Stimulated activated CD4-positive, alpha-beta T cell treated with anti-CD3 and anti-CD28 coated beads, Interleukin-15, amount 100 ng/mL, for 24 hours (primary cell): ENCODE measurements at regions not wholly inside any gene's neighbourhood (a gene's known extent, or its start where the extent isn't known, plus 50 kb on each side); places are given as distances from the start of the nearest gene placed in this dataset.

Experiments used
- DNase-seq: peaks from one replicate; pipeline ENCODE4 v3.0.0-alpha.2; 2020

DNA sequence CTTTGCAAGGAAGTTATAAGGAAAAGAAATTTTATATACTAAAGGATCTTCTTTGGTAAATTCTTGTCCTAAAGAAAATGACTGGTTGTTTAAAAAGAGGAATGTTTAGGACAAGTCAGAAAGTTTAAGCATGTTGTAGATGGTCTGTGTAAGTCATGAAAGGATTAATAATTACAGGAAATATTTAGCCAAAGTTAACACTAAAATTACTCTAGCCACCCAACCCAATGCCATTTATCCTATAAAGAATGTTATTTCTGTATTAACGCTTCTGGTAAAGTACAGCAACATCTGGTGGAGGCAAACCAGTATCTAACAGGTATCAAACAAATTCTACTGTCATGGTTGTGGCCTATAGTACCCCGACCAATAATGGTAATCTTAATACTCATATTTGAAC, 546.9 kb upstream of the PKDCC start:
- no peak for DNase-seq

DNA sequence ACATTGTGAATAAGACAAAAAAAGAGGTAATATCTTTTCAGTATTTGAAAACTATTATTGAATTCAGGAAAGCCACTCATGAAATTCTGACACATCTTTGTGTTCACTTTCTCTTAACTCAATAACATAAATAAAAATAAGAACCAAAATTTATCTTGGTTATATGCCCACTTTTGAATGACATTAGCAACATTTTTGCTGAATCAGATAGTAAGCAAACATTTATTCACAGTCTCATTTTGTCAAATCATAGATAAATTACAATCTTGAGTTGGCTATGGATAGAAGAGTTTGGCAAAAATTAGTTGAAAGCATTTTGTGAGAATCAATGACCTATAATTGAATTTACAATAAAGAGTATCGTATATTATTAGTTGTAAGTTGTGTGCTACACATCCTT, 545.1 kb upstream of the PKDCC start:
- DNase-seq: no peak

DNA sequence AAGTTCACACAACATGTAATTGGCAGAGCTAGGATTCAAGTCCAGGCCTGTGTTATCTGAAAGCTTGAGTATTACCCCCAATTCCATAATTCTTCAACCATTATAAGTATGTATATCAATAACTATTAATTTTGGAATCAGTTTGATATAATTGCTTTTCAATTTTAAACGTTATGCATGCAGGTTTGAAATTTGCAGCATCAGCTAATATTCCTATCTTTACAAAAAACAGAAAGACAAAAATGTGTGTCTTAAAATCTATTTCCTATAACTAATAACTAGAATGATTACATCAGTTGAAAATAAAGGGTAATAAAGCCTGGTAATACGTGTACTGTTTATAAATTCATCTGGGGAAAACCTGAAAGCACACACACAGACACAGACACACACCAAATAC, 543.3 kb upstream of the PKDCC start:
- DNase-seq: no peak

DNA sequence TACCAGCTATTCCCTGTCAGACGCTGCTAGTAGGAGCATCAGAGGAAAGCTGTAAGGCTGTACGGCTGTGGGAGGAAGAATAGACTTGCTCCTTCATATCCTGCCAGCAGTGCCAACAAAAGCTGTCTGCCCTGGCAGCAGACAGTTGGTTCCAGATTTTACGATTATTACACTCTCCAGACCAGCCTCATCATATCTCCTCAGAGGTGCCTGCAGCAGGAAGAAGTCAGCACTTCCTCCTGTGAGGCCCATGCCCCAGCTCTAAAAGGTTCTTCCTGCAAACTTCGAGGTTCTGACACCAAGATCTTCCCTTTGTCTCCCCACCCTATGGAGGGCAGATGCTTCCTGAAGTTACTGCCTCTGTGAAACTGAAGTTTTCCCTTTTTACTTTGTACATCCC, 537.7 kb upstream of the PKDCC start:
- DNase-seq: no peak

DNA sequence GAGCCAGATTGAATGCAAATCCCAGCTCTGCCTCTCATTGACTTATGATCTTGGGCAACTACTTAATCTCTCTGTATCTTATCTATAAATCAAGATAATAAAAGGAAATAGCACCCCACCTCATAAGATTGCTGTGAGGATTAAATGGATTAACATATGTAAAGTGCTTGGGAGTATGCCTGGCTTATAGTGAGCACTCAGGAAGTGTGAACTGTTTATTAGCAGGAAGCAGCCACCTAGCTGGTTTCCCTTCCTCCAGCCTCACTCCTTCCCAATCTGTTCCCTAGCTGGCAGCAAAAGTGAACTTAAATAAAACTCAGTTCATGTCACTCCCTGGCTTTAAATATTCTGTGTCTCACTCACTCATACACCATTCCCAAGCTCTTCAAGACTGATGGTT, 526.6 kb upstream of the PKDCC start:
- no peak for DNase-seq

DNA sequence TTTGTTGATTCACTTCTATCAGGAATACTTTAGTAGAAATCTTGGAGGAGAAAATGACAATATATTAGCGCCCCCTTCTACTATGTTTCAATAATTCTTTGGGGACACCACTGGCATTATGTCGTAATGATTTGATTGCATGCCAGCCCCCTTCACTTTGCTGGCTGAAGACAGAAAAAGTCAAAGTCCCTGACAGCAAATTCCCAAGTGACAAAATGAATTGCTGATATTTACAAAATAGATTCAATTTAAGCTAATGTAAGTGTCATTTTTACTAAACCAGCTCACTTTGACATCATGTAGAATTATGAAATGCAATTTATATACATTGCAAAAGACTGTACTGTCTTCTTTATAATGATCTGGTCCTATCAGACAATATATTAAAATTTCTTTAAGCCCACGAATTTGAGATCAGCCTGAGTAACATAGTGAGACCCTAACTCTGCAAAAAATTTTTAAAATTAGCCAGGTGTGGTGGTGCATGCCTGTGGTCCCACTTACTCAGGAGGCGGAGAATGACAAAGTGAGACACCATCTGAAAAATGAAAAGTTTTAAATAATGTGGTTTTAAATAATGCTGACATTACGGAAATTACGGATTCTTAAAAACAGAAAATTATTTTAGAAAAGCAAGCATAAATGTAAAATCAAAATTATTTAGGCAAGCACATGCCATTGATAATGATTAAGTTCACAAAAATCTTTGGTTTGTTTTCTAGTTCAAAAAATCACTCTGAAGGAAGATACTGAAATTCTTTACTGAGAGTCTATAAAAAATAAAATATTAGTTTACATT, 520.1 kb upstream of the PKDCC start:
- DNase-seq: no peak

DNA sequence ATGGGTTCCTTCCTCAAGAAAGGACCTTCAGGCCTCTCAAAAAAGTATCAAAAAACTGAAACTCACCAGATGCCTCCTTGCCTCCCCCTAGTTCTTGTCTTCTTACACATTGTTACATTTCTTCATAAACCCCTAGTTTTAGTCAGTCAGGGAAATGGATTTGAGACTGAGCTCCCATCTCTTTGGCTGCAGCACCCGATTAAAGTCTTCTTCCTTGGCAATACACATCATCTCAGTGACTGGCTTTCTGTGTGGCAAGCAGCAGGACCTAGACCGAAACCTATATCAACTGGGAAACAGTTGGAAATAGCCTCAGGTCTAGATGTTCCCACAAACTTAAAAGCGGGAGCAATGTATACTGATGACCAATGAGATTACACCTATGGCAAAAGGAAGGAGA, 512.2 kb upstream of the PKDCC start:
- no peak for DNase-seq

DNA sequence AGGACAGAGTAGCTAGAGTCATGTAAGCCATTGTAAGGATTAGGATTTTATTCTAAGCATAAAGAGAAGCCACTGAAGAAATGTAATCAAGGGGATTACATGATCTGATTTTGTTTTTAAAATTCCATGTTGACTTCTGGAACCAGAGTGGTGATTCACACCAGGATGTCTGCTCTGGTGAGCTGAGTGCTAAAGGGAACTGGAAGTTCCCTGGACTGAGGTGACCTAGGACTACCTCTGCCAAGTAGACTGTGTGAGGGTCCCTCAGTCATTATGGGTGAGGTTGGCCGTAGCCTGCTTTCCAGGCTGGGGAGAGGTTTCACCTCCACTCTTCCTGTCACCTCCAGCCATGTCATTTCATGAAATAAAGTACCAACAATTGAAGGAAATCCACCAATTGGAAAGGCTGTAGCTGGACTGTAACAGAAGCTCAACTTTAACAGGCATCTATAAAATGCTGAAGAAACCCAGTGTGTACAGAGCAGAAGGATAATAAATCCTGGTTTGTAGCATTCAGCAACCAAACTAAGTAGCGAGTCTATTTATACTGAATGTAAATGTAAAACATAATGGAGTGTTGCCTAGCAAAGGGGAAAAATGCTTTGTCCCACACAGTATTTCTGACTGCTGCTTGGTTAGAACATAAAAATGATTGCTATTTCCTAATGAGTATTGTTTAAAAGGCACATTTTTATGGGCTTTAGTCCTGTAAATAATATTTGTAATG, 507.4 kb upstream of the PKDCC start:
- no peak for DNase-seq

DNA sequence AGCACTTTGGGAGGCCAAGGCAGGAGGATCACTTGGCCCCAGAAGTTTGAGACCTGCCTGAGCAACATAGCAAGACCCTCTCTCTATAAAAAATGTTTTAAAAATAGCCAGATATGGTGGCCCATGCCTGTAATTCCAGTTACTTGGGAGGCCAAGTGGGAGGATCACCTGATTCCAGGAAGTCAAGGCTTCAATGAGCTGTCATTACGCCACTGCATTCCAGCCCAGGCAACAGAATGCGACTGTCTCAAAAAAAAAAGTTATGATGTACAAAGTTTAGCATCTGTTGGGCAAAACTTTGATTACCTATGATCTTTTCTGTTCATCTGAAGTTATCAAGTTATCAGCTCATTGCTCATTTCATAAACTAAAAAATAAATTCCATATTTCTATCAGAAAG, 504.1 kb upstream of the PKDCC start:
- DNase-seq: no peak

DNA sequence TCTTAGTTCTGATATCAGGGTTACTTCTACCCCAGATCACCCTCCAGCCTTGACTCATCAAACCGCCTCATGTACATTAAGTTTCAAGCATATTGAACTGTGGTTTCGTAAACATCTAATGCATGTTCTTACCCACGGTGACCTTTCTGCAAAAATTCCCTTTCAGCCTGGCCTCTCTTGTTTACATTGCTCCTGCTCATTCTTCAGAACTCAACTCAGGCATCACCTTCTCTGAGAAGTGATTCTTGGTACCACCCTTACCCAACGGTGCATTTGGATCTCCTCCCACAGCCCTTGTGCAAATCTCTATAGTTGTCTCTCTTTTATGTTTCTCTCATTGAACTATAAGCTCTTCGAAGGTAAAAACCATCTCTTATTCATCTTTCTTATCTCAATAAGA, 503.1 kb upstream of the PKDCC start:
- DNase-seq: no peak

DNA sequence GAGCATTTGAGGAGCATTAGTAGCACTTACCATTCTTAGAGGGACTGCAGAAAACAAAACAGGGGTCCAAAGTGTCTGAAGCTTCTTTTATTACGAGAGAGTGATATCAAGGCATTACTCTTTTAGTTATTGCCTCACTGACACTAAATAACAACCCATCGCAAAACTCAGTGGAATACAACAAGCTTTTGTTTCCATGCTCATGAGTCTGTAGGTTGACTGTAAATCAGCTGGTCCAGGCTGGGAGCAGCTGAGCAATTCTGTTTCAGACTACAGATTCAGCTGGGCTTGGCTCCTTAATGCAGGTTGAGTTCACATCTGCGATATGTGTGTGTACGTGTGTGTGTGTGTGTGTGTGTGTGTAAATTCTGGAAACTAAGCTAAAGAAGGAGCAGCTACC, 501.8 kb upstream of the PKDCC start:
- DNase-seq: no peak

DNA sequence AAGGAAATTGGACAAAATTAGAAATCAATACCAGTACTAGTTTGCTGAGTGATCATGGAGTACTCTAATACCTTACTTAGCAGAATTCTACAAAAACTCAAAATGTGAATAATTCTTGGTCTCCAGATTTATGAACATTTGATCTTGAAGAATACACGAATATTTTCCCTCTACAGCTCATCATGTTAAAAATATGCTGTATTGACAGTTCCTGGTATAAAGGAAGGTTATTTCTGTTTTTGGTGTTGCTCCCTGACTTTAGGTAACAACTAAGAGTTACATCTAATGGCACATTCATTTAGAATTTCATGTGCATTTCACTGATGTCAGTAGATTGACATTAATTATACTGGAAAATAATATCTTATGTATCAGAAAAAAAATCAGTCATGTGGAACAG, 479.2 kb upstream of the PKDCC start:
- no peak for DNase-seq

DNA sequence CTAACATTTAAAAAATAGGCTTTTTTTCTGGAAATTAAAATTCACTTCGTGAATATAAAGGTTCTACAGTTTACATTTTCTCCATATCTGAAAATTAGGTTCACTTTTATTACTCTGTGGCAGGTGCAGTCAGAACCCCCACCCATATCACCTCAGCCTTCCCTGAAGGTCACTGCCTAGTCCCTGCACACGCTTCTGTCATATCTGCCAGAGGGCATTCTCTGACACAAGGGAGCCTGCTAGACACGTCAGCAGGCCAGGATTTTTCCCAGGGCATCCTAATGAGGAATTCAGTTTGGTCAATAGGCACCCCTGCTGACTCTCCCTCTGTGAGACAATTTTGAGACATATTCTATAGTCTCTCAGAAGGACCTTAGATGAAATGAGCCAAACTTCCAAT, 475.7 kb upstream of the PKDCC start:
- no peak for DNase-seq

DNA sequence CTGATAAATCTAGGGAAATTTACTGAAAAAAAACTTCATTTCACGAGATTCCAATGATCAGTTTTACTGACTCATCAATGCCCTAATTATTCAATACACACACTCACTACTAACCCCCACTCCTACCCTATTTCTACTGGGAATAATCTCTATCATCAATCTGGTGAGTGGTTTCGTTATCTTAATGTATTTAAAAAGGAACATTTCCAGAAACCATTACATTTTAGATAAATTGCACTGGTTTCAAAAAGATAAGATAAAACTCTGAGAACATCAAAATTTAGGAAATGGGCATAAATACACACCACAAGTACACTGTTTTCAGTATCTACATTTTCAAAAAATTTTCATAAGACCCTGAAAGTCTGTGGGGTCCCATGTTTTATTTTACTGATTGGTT, 471.4 kb upstream of the PKDCC start:
- DNase-seq: no peak

DNA sequence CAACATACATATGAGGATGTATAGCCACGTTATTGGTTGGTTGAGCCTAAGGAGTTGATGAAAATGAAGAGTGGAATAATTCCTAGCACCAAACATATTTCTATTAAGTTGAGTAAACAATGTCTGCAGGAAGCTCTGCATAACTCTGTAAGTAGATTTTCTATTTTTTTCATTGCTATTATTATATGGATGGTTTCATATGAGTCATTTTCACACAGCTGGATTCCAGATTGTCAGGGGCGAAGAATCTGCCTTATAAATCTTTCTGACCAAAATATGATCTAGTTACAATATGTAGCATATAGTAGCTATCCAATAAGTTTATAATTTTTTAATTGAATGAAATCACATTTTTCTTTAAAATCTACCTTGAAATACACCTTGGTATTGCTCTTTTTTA, 468.0 kb upstream of the PKDCC start:
- DNase-seq: no peak

DNA sequence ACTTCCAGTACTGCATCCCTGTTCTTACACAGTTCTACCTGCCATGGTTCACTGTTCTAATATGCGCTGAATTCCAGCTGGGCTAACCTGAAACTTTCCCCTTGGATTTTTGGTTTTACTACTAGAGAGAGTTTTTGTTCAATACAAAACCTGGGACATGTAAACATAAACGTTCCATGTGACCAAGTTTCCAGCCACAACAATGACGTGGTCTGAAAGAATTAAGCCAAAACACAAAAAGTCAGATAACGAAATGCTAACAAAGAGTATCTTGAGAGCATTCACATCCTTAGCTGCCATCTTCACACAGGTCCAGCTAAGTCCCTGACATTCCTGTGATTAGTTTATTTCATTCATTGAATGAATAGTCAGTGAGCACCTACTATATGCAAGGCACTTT, 467.0 kb upstream of the PKDCC start:
- no peak for DNase-seq

DNA sequence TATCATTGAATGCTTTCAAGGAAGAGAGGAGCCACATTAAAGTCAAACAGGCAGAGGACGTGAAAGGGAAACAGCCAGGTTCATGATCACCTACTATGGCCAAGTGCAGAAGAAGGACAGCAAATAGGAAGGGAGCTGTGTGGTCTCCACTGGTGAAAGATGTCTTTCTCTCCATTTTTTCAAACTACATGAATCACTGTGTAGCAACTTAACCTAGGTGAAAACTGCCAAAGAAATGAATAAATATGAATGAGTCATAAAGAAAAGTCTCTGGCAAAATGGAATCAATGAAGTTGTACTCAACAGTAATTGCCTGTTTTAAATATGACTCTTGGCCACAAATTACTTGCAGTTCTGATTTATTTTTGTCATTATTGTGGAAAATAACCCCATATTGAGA, 452.6 kb upstream of the PKDCC start:
- no peak for DNase-seq

DNA sequence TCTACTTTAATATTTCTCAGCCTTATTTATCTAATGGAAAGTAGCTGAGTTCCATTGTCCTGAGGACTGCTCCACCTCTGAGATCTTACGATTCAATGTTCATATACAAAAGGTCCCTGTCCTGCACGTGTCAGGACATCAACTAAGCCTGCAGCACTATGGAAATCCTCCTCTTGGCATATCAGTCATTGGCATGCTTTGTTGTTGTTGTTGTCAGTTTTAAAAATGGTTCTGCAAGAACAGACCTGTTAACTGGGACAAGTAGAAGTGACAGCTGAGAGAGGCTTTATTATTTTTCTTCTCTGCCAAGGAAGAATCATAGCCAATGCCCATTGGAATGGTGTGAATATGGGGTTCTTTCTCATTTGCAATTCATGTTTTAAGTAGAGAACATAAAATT, 450.1 kb upstream of the PKDCC start:
- no peak for DNase-seq

DNA sequence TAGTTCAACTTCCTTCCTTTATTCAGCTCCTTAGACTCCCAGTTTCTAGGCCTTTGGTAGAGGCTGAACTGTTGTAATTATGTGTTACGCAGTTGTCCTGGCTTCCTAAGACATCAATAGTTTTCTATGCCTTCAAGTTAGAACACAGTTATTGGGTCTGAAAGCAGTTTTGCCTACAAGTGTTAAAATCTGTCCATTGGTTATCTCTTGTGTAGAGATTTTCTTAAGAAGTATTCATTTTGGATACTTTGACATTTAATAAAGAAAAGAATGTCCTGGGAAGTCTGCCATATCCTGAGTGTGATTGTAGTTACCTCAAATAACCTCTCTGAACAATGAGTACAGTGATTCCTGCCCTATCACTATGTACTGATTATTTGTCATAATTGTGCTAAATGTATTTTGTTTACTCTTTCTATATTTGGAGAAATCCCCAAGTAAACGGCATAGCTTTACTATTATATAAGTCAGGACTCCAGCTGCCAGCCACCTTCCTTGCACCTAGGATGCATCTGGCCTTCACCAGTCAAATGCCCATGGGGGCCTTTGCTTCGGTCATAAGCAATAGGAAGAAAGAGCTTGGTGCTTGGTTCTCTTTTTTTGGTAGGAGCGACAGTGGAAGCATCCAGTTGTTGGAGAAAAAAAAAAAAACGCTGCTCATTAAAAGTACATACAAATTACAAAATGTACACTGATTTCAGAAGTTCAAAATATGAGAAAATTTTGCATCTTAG, 449.5 kb upstream of the PKDCC start:
- DNase-seq: no peak

DNA sequence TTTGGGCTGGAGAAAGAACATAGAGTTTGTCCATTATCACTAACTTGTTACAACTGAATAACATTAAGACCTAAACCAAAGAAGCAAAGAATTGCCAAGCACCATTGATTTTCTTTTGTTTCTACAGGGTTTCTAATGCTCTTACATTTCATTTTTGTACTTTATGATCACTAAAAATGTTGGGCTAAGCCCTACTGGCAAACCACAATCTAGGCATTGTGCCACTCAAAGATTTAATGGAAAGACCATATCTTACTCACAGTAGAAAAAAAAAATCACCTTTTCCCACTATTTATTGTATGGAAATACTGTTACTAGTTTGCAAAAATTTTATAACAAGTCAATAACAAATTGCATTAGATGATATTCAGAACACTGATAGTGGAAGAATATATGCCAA, 447.4 kb upstream of the PKDCC start:
- DNase-seq: no peak

DNA sequence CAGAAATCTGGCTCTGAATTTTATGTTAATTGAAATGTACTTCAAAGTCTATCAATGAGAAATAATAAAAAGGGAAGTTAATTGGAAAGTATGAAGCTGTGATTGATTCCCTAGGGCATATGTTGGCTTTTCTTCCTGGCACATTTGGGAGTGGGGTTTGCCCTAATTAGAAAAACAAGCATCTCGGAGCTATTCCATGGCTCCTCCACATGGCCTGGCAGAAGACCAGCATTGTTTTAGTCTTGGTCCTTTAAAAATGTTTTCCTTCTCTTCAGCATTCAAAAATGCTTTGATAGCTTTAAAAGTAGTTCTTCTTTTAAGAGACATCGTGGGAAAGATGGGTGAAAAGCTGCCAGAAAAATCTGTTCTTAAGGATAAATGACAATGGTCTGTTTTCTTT, 445.5 kb upstream of the PKDCC start:
- DNase-seq: no peak

DNA sequence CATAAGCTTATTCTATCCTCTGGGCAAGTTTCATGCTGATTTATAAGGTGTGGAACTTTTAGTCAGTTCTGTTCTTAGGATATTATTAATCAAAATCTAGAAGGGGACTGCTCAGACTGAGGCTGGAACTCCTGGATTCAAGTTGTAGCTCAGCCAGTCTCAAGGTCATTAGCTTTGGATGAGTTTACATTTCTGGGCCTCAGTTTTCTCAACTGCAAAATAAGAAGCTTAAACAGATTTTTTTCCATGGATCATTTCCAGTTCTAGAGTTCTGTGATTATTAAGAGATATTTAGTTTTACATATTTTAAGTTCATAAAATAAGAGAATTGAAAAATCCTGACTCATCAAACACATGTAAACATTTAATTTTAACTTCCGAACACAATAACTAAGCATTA, 442.5 kb upstream of the PKDCC start:
- DNase-seq: no peak

DNA sequence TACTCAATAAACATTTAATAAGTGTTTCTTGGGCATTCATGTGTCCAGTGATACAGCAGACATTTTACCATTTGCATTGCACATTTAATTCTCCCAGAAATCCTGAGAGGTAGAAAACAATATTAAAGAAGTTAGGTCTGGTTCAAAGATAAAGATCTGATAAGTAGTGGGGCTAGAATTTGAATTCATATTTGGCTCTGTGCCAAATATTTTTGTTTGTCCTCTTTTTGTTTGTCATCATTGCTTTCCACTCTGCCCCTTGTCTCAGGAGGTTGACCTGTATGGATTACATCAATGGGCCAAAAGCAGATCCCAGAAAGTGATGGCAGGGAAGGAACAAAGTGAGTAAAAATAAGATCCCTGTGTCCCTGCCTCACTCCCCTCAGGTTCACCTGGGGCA, 441.9 kb upstream of the PKDCC start:
- no peak for DNase-seq

DNA sequence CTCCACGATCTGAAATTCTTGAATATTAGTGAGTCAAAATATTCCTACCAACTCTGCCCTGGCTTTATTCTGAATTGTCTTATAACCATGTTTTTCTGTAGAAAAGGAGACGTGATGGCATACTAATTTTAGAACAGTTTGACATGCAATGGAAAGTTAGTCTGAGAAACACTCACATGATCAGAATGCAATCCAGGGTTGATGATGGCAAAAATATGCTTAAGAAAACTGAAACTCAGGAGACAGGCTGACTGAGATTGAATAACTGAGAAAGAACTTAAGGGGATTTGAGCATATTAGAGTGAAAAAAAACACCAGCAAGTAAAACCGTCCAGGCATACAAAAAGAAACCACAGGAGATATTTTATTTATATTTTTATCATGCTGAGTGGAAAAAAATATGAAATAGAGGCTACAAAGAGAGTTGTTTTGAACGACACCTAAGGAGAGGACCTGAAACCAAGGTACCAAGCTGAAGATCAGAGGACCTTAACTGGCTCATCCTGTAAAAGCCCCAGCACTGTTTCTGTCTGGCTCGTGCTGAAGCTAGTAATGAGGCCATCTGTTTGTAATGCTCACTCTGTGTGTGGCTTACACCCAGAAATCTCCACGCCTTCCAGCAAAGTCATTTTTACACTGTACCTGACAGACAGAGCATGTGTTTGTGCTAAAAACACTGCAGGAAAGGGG, 437.2 kb upstream of the PKDCC start:
- DNase-seq: no peak
